ENCODE measurements at regions not wholly inside any gene's neighbourhood (a gene's known extent, or its start where the extent isn't known, plus 50 kb on each side); places are given as distances from the start of the nearest gene placed in this dataset.

DNA sequence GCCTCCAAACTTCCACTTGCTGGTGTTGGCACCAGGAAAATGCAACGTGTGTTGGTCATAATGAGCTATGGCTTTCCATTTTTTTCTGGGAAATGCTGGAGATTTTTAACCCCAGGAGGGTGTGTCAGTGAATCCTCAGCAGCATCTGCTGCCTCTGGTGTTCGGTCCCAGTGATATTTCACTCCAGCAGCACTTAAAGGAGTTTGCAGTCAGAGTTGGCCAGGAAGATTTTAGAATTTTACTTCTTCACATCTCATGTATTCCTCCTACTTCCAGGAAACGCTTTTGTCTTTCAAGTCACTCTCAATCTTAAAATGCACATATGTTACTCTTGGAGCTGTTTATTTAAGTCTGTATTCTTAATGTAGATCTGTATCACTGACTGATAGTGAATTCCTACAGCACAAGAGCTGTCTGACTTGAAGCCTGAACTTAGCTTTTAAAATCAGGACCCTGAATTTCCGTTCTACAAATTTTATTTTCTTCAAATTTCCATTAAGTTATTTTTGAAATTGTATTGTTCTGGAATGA, 903.4 kb upstream of the SLC10A2 start:
- DNase-seq (ENCODE audit: low read depth), result no peak

DNA sequence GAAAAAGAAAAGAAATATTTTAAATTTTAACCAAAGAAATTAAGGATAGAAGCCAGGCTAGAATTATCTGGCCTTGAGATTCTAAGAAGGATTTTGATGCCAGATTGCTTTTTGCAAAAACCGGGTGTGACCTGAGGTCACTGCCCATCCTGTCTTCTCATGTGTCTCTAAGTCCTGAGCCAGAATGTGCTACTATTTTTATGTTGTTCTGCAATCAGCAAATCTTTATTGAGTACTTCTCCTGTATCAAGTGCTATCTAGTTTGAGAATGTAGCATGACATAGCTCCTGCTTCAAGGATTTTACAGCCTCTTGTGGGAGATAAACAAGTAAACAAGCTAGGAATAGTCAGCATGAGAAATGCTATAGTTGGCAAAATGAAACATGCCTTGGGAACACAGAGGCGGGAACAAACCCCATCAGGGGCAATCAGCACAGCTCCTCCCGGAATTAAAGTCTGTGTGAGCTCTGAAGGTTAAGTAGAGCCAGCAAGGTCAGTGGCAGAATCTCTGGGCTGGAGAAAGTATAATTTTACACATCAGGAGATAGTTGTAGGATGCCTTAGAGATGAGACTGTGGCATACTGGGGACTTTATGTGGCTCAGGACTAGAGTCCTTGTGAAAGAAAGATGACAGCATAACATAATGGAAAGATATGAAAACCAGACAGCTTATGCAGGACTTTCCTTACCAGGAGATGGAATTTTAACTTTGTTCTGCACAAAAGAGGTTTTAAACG, 899.5 kb upstream of the SLC10A2 start:
- no peak for DNase-seq (ENCODE audit: low read depth)

DNA sequence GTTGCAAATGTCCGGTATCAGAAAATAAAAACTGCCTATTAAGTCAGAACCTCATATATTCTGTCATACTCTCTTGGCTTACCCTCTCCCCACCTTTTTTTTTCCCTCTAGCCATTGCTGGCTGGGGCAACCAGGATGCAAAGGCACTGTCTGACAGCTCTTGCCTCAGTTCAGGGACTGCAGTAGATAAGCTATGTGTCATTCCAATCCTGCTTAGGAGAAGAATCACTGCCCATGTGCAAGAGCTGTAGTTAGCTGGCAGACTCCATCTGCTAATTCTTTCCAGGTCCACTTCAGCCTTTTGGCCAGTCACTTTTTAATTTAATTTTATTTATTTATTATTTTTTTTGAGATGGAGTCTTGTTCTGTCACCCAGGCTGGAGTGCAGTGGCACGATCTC, 895.6 kb upstream of the SLC10A2 start:
- DNase-seq (ENCODE audit: low read depth), result no peak

DNA sequence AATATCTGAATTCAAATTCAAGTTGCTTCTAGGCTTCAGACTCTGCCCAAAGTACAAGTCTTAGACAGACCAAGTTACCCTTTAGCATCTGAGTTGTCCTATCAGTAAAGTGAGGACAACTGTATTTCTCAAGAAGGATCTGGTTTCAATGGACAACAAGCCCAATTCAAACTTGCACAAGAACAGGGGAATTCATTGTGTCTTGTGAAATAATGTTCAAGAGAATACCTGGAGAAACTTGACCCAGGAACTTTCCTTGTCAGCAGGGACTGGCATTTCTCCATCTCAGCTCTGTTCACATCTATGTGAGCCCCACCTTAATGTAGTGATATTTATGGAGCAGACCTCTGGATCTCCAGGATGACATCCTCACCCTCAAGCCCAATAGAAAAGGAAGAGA, 894.9 kb upstream of the SLC10A2 start:
- DNase-seq (ENCODE audit: low read depth), result no peak

DNA sequence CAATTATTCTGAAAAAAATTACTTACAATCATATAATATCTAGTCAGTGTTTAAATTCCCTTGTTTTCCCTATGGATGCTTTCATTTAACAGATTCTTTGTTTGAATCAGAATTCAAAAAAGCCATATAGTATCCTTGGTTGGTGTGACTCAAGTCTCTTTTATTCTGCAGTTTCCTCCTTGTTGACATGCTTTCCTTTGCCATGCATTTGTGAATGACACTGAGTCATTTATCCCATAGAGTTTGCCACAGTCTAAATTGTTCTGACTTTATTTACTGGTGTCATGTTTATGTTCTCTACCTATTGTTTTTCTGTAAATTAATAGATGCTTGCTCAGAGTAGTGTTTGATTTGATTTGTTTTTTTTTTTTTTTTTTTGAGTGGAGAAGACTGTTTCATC, 893.8 kb upstream of the SLC10A2 start:
- DNase-seq (ENCODE audit: low read depth), result no peak

DNA sequence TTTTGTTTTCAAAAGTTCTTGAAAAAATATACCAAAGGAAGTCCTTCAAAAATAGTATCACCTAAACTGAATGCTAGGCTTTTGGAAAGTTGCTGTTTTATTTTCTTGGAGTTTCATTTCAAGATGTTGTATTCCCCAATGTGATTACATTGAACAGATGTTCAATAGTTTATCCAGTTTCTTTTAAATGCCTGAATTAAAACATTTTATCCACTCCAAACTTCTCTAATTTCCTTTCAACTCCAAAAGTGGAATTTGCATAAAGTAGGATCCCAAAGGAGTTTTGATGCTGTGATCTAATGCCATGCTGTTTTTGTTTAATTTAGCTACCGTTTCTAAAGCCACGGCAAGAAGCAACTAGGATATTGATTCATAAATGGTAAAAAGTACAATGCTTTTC, 892.5 kb upstream of the SLC10A2 start:
- no peak for DNase-seq (ENCODE audit: low read depth)

DNA sequence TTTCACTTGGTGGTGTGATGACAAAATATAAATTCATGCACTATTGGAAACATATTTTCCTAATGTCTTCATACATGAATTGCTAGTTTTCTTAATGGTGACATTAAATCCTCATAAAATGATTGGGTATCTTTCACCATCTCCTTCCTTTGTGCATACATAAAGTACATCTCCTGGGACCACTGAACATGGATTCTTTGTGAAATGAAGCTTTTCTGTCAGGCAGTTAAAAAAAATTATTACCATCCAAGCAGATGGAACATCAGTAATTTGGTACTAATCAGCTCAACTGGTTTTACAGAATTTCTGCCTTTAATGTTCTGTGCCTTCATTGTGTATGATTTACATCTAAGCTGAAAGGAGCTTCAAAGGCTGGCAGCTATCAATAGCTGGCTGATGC, 891.7 kb upstream of the SLC10A2 start:
- DNase-seq (ENCODE audit: low read depth), result no peak

DNA sequence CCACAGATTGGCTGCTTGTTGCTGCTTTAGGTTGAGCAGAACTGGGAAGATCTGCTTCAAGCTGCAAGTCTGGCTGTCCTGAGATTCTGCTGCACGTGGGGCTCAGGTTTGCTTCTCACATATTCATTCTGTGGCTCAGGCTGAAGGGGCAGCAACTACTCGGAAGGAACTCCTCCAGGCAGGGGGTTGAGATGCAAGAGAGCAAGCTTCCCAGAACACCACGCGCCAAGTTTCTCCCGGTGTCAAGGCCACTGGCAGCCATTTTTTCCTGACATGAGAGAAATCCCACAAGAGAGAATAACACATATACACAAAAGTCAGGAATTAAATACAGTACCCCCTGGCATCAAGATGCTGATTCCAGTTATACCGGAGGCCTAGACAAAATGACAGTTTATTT, 887.6 kb upstream of the SLC10A2 start:
- DNase-seq (ENCODE audit: low read depth), result no peak

DNA sequence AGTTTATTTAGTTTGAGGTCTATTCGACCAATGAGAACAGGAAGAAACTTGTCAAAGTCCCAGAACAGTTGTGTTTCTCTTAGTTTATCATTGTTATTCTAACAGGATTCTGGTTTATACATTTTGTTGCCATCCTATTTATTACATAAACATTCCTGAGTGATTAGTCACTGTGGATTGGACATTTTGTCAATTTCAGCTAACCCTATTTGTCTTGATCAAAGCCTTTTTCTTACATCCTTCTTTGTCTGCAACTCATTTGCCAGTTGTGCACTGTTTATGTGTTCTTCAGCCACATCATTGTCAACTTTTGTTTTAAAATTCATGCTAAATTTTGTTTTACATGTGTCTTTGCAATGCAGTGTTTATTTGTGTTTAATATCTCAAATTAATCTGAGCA, 886.0 kb upstream of the SLC10A2 start:
- DNase-seq (ENCODE audit: low read depth), result no peak

DNA sequence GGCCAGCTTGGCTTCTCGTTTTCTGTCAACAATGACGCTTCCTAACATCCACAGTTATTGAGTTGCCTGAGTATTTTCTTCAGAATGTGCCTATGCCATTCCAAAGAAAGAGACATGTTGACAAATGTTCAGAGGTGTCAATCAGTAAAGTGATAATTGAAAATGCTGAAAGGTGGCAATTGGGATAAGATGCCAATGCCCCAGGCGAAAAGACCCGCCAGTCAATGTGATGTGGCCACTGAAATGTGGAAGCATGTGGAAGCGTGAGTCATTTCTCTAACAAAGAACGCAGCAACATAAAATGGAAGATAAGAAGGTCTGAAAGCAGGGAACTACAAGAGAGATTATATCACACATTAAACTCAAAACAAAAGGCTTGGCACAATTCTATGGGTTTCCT, 882.2 kb upstream of the SLC10A2 start:
- DNase-seq (ENCODE audit: low read depth), result no peak

DNA sequence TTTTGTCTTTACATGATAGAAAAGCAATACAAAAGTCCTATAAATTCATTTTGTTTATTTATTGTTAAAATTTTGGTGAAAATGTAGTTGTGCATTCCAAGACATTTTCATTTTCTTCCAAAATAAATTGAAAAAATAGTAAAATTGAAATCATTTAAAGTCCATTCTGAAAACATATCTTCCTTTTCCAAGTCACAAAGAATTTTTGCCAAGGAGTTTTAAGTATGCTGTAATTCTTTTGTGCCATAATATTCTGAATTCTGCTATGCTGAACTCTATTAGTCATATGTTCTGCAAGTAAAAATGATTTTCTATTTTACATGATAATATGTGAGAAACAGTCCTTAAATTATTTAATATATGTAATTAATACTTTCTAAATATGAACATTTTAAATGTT, 879.6 kb upstream of the SLC10A2 start:
- DNase-seq (ENCODE audit: low read depth), result no peak

DNA sequence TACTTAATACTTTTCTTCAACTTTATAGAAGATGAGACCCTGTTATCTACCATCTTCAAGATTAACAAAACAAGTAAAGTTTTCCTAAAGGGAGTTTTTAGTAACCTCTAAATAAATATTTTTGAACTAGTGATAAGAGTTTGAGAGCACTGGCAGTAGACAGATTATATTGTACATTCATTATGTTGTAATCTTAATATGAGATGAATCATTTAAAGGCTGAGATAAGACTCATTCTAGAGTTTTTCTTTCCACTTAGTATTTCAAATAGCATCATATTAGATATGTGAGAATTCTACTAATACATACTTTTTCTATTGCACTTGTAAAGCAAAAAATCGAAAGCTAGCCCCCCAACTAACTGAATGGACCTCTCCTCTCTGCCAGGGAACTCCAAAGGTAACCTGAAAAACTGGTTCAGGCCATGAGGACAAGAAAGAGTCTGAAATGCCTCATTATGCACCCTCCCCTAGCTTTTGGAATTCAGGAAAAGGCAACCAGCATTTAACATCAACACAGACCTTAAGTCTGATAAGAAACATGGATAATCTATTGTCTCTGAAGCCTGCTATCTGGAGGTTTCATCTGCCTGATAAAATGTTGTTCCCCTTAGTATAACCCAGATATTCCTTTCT, 875.4 kb upstream of the SLC10A2 start:
- DNase-seq (ENCODE audit: low read depth), result no peak

DNA sequence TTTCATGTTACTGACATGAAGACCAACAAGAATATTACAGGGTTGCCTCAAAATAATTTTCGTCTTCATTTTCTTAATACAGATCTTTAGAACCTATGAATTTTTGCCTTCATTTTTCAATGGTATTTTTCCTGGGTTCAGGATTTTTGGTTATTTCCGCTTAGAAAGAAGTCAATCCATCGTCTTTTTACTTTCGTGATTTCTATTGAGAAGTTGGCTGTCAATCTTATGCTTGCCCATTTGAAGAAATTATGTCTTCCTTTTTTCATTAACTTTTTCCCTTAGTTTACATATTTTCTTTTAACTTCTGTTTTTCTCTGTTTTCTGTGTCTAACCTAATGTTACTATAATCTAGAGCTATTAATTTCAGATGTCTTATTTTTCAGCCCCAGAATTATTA, 868.9 kb upstream of the SLC10A2 start:
- DNase-seq (ENCODE audit: low read depth), result no peak

DNA sequence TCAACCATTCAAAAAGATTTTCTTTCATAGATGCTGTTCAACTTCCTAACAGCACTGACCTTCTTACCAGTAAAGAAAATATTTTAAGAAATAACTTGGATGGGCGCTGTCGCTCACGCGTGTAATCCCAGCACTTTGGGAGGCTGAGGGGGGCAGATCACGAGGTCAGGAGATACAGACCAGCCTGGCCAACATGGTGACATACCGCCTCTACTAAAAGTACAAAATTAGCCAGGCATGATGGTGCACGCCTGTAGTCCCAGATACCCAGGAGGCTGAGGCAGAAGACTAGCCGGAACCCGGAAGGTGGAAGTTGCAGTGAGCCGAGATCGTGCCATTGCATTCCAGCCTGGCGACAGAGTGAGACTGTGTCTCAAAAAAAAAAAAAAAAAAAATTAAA, 865.7 kb upstream of the SLC10A2 start:
- DNase-seq (ENCODE audit: low read depth), result no peak

DNA sequence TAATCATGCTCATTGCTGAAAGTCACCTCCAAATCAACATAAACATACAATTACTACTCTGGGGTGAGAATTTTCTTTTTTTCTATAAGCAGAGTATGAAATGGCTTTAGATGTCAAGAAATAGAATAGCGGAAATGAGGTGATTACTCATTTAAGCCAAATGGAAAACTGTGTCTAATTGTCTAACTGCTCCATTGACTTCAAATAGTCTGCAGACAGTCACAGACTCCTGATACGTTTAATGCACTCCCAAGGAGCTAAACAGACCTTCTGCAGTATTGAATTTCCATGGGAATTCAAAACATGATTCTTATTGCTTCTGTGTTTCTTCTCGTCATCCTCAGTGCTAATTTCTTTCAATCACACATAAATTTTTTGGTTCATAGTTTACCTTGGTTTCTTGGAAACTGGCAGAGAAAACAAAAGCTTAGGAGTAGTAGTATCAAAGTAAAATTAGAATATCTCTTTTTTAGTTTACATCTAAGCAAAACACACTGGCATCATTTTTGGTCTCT, 865.2 kb upstream of the SLC10A2 start:
- no peak for DNase-seq (ENCODE audit: low read depth)

DNA sequence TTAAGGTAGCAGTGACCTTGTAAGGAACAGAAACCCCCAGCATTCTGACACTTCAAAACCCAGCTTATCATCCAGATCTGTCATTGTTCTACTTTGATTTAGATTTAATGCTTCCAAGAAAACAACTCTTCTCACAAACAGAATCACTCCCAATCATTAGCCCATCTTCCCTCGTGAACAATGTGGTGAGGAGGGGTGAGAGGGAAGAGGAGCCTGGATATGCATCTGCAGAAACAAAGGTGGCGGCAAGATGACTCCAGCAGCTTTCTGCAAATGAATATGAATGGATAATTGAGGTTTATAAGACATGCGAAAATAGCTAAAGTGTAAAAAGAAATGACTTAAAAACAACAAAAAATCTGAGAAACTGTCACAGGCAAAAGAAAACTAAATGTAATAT, 859.9 kb upstream of the SLC10A2 start:
- no peak for DNase-seq (ENCODE audit: low read depth)

DNA sequence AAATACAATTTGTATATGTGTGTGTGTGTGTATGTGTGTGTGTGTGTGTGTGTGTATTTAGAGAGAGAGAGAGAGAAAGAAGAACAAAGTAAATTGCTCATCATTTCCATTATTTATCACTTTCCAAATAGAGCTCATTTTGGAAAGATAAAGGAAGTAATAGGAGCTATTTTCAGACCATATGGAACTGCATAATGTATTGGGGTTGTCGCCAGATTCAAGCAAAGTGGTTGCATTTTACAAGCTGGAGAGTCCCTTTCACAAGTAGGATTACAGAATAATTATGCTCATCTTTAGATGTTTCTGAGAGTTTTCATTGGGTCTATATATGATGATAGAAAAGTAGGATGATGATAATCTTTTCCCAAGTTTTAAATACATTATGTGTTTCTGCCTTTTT, 842.7 kb upstream of the SLC10A2 start:
- no peak for DNase-seq (ENCODE audit: low read depth)

DNA sequence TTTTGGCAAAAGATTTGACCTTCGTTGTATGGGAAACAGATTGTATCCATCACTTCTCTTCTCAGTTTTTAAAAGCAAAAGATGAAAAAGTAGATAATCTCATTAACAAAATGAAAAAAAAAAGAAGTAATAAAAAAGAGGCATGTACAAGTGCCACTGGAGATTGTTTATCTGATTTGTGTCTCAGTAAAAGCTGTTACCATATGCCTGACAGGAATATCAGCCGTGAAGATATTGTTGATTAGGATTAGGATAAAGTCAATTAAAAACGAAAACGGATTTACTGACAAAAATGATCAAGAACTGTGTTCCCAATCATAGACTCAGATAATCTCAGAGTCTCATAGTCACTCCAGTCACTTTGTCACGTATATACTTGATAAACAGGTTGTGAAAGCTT, 842.1 kb upstream of the SLC10A2 start:
- DNase-seq (ENCODE audit: low read depth), result no peak

DNA sequence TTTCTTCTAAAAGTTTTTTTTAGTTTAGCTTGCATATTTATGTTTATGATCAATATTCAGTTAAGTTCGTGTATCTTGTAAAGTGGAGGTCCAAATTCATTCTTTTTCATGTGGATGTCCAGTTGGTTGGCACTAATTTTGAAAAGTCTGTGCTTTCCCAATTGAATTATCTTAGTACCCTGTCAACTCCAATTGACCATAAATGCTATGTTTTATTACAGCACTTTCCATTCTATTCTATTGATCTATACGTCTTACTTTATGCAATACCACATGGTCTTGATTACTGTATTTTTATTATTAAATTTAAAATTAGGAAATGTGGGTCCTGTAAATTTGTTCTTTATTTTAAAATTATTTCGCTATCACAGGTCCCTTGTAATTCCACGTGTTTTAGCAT, 837.6 kb upstream of the SLC10A2 start:
- no peak for DNase-seq (ENCODE audit: low read depth)

DNA sequence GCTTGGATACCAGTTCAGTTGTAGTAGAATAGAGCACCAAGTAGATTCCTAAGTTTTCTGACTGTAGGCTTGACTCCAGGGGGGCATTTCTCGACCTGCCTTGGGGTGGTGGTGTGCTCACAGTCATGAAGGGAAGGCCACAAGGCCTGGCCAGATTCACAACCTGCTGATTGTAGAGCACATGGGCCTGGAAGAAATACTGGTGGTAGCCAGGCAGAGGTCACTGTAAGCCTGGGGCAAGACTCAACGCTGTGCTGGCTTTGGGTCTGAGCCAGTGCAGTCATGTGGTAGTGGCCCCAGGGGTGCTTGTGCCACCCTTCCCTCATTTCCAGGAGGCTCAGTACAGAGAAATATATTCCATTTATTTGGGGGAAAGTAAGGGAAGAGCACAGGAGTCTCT, 832.3 kb upstream of the SLC10A2 start:
- no peak for DNase-seq (ENCODE audit: low read depth)

DNA sequence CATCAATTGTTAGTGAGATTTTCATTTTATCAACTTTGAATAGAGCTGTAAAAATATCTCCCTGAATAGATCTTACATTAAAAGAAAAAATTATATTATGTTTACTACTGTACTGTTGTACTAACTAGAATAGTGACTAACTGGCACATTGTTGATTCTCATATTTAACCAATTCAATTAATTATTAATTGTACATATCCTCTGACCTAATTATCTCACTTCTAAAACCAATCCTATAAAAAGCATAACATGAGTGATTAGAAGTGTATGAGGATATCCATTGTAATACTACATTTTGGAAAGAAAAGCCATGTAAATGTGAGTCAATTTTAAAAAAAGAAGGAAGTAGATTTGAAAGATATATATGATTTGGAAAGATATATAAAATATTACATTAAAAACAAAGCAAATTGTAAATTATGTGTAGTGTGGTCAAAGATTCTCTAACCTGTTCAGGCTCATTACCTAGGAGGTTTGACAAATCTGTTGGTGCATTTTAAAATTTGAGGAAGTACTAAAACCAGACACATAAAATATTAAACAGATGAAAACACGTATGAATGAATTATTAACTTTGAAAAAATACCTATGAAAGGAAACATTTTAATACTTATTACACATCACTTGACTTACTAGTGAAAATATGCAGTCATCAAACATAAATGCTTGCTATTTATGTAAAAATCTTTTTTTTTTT, 829.8 kb upstream of the SLC10A2 start:
- no peak for DNase-seq (ENCODE audit: low read depth)

DNA sequence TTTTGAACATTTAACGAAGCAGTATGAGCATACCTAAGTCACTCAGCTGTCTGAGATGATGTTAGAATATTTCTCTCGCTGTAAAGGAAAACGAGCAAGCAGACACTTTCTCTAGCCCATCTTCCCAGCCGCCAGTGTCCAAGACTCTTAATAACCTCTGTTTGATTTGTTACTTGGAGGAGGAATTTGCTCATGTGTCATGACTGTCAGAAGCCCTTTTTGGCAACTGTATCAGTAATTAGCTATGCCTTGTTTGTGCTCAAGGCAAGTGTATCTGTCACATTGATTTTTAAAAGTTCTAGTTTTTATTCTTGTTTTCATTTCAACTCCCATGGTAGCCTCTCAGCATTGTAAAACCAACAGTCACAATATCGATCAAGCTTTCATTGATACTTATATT, 828.4 kb upstream of the SLC10A2 start:
- no peak for DNase-seq (ENCODE audit: low read depth)

DNA sequence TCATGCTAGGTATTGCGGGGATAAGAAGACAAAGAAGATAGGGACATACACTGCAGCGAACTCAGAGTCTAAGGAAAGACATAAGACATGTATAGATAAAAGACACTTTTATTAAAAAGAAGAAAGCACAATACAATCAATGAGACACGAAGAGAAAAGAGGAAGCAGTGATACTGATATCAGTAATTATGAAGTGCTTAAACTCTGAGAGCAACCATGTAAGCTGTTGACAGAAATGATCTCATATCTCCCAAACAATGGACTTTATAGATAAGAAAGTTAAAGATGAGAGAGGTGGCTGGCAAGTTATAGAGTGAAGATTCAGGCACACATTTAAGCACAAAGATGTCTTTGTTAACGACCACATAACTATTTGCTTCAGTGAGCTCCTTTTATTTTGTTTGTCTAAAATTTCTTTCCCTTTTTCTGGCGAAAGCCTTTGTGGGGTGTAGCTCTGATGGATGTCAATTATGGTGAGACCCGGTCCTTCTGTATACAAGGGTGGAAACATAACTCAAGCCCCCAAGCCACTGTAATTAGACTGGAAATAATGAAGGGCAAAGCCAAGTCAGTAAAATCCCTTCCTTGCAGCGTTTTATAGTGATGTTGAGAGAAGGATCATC, 818.0 kb upstream of the SLC10A2 start:
- DNase-seq (ENCODE audit: low read depth), result no peak

Measured in stimulated activated CD8-positive, alpha-beta memory T cell treated with anti-CD3 and anti-CD28 coated beads, Interleukin-12 subunit alpha, Interleukin-12 subunit beta, amount 100 ng/mL, for 4 hours (primary cell).